HG03354 (cell line): ENCODE measurements at regions not wholly inside any gene's neighbourhood (a gene's known extent, or its start where the extent isn't known, plus 50 kb on each side); places are given as distances from the start of the nearest gene placed in this dataset.
"Not testable (repeated sequence)": the region's sequence is repeated elsewhere in the genome, so short reads cannot be mapped to it uniquely, and the experiment has no call there.

Experiments
- ATAC-seq: cut with Tn5 transposase; IDR thresholded peaks from one replicate; pipeline ENCODE4 v1.9.1; 2021; ENCODE audit warnings: mild to moderate bottlenecking; ENCODE audit not compliant: unreplicated experiment, poor library complexity, severe bottlenecking

DNA sequence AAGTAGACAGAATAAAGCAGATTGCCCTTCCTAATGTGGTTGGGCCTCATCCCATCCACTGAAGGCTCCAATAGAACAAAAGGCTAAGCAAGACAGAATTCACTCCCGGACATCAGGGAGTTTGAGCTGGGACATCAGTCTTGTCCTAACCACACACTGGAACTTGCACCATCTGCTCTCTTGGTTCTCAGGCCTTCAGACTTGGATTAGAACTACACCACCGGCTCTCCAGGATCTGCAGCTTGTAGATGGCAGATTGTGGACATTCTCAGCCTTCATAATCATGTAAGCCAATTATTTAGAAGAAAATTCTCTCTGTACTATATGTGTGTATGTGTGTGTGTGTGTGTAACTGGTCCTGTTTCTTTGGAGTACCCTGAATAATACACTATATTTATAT, 394.7 kb upstream of the LMCD1 start:
- ATAC-seq: no peak

DNA sequence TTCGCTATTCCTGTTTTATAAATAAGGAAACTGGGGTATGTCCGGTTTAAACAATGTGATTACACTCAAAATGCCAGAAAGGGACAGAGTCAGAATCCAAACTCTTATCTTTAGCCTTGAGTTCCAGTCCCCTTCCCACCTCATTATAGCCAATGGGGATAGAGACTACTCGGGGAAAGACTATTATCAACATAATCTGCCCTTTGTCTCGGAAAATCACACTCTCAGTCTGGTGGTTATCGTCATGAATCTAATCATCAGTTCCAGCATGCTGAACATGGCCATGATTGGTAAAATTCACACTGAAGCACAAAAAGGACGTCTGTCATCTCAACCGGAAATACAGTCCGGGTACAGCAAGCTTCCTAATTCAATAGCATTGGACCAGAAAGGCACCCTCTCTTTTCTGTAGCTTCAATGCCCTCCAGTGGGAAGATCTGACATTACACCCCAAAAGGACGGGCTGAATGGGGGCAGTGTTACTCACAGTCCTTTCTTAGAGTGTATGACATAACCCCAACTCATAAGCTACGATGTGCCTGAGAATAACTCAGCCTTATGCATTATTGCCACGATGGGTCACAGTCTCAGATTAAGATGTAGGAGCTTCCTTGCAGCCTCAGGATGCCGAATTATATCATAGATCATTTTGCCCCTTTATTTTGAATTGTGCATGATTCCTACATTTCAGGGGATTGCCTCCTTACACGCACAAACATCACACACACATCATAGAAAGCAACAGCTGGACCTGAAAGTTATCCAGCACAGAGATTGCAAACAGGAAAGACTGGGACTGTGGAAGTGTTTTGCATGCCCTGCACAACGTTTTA, 390.4 kb upstream of the LMCD1 start:
- peak; percentile 99 for ATAC-seq

DNA sequence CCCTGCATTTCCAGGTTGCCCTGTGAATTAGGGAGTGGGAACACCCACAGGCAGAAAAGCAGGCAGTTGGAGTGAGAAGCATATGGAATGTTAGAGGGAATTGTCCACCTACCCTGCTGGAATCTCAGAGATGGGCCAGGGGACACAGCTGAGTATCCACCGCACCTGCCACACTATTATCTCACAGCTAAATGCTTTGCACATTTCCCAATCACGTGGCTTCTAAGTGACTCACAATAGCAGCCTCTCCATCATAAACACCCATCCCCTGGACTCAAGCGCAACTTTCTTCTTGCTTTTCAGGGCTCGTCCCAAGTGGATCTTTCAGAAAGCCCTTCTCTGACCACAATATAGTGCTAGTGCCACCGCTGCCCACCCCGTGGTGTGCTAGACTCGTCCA, 389.0 kb upstream of the LMCD1 start:
- ATAC-seq: no peak

DNA sequence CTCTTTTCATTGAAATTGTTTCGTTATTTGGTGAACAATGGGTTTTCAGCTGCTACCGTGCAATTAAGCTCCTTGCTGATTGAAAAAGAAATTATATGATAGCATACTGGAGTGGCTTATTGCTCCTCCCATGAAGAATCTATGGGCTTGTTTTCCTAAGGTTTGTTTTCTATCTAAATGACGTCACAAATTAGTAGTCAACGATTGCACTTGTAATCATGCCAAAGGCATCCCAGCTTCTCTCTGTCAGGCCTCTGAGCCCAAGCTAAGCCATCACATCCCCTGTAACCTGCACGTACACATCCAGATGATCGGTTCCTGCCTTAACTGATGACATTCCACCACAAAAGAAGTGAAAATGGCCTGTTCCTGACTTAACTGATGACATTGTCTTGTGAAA, 388.0 kb upstream of the LMCD1 start:
- ATAC-seq: no peak

DNA sequence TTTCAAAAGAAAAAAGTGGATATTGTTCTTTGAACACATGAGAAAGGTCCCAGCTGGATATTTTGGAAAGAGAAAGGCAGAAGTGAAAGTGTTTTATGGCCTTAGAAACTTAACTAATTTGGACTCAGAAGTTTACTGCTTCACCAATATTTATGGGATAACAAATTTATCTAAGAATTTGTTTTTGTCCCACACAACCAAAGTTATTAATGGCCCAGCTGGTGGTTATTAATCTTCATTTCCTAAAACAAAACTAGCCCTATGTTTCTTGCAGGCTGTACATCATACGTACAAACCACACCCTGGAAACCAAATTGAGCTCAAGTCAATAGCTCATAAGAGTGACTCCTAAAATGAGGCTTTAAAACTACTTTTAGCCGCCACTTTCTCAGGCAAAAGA, 372.9 kb upstream of the LMCD1 start:
- no peak for ATAC-seq

DNA sequence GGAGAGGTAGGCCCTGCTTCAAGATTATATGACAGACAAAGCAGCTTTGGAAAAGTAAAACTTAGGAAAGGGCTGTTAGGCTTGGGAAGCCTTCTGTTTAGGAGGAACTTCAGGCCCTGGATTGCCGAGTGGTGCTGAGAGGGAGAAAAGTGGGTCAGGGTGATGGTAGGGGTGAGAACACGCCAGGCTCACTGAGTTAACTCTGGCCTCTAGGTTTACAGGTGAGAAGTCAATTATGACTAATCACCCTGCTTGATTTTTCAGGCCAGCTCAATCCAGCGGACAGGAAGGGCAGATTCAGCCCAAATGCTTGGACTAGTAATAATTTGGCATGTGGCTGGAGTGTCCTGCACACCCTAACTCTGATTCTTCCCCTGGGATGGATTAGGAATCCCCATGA, 365.1 kb upstream of the LMCD1 start:
- no peak for ATAC-seq

DNA sequence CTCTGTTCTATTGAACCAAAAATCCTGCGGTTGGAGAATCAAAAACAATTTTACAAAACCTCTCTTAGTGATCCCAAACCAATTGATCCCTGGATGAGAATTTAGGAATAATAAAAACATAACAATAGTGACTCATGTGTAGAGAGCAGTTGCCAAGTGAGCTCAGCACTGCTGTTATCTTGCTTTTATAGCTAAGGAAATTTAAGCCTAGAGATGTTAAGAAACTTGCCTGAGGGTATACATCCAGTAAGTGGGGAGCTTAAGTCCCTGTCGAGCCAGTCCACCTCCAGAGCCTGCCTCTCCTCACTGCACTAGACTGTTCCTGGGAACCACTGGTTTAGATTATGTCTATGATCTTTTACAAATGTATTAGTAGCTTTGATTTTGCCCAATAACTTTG, 358.4 kb upstream of the LMCD1 start:
- ATAC-seq: no peak

DNA sequence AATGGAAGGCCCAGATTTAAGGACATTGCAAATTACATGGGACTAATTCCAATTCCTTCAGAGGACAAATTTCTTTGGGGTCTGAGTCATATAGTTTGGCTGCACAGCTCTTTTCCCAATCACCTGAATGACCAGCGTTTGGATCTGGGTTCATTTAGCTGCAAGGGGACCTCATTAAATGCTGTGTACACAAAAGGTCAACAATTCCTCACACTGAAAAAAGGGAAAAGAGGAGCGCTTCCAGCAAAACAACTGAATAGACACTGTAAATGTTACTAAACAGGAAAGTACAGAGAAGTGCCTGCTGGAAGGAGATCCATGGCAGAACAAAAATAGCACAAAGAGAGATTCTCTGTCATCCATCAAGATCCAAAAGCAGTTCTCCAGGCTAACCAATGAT, 356.0 kb upstream of the LMCD1 start:
- ATAC-seq: no peak

DNA sequence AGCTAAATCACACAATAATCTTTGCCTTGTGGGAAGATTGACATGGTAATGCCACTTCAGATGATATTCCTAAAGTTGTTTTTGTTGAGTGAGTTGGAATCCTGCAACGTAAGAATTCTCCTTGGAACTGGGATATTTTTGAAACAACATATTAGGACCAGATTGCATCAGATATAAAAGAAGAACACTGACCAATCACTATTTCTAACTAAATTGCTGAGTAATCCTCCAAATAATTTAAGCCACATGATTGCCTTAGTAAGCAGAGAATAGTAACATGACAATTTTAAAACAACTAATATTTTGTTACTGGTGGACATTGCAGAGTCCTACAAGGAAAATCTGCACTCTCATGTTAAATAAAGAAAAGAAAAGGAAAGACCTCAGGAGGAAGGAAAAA, 353.9 kb upstream of the LMCD1 start:
- no peak for ATAC-seq

DNA sequence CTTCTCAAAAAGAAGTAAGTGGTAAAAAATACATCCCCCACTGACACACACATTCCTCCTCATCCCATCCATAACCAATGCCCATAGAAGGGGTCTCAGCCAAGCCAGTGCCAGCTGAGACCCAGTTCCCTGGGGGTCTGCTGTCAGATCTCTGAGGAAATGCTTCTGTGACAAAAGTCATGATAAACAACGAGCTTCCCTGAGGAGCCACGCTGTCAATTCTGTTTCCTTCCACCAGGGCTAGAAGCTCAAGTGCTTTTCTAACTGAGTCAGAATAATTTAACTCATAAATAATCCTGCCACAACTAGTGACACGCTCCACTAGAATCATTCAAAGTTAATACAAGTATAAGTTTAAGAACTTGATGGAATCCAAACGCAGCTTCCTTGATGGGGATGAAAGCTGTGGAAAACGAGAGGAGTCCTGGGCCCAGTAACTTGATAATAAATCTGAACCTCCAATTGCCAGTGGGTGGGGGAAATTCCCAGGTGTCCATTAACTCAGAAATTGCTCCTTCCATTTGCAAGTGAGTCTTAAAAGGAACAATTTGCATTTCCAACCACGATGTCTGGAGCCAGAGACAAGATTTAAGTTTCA, 348.7 kb upstream of the LMCD1 start:
- ATAC-seq: no peak

DNA sequence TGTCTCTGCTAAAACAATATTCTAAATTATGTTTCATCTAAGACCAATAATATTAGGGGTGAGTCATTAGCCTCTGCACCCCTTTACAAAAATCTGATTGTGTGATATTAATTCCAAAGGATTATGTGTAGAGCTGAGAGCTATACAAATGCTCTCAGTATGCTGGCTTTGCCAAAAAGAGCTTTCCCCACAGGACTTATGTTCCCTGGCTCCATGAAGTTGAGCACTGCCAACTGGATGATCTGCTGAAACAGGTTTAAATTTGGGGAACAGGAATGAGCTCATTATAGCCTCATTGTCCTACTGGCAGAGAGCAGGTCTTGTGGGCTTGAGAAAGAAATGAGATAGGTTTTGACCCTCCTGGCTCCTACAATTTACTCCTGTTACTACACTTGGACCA, 347.8 kb upstream of the LMCD1 start:
- no peak for ATAC-seq

DNA sequence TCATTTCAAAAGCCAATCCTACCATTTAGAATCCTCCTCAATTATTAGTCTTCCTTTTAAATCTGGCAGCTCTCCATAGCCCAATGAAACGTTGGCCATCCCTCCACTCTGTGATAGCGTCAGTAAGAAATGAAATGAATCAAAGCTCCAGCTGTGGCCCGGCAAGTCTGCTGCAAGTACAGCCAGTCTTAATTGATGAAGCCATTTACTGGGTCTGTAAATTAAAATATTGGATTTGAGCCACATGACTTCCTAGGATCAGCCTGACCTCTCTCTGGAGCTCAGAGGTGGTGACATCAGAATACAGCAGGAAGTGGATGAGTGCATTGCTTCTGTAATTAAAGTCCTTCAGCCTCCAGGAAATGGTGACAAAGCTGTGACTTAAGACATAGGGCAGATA, 347.0 kb upstream of the LMCD1 start:
- no peak for ATAC-seq

DNA sequence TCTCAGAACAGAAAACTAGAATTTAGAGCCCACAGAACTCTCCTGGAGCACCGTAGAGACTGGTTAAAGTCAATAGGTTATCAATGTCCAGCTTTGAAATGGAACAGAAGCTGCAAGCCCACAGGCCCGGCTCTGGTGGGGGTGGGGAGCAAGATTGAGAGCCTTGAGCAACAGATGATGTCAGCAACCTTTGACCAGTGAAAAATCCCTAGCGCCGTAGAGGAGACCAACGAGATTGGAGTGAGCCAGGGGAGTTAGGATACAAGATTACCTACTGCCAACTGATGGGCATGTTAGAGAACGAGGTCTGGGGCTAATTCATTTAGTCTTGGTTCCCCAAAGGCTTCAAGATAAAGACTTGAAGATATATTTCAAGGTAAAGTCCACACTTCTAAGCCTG, 345.5 kb upstream of the LMCD1 start:
- no peak for ATAC-seq

DNA sequence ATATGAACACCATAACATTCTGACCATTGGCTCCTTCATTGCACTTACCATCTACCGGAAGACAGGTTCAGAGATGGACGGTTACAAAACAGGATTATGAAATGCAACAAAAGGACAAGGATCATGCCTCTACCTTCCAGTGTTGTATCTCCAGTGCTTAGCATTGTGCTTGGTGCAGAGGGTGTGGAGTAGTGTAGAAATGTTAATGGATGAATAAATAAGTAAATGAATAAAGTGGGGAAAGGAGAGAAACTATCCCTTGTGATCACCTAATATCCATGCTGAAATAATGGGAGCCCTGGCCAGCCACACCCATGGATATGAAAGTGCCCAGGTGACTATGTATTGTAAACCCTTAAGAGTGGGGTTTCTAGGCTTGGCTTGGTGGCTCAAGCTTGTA, 344.8 kb upstream of the LMCD1 start:
- no peak for ATAC-seq

DNA sequence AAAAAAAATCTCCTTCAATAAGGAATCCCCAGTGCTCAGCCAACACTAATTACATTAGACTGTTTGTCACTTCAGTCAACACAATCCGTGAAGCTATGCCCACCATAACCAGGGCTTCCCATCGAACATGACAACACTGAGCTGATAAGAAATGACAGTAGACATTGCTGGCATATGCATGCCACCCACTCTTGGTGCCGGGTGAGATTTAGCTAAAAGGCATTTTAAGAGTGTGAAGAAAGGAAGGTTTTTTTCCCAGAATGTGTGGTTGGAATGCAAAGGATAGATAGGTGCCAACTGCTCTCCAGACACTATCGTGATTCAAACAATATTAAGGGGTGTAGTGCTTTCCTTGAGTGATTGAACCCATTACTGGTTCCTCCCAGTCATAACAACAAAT, 344.0 kb upstream of the LMCD1 start:
- no peak for ATAC-seq

DNA sequence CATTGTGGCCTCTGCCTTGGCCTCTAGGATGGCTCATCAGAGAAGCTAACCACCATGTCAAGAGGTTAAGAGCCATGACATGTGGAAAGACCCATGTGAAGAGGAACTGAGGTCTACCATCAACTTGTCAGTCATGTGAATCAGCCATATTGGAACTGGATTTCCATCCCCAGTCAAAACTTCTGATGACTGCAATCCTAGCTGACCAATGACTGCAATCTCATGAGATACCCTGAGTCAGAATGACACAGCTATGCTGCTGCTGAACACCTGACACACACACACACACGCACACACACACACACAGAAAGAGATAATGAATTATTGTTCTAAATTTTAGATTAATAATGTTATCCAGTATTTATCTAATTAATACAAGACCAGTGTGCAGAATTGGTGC, 337.5 kb upstream of the LMCD1 start:
- ATAC-seq: no peak

DNA sequence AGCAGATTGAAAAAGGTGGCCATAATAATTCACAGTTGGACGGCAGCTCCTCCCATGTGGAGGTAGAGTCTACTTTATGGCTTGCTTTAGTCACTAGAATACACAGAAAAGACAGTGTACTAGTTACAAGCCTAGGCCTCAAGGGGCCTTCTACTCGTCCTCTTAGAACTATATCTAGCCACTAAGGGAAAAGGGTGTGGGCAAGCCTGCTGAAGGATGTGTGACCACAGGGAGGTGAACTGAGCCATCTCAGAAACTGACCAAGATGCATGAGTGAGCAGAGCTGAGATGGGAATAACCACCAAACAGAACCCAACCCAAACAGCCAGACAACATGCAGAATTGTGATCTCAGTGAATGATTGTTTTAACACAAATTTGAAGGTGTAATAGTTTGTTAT, 335.6 kb upstream of the LMCD1 start:
- ATAC-seq: no peak

DNA sequence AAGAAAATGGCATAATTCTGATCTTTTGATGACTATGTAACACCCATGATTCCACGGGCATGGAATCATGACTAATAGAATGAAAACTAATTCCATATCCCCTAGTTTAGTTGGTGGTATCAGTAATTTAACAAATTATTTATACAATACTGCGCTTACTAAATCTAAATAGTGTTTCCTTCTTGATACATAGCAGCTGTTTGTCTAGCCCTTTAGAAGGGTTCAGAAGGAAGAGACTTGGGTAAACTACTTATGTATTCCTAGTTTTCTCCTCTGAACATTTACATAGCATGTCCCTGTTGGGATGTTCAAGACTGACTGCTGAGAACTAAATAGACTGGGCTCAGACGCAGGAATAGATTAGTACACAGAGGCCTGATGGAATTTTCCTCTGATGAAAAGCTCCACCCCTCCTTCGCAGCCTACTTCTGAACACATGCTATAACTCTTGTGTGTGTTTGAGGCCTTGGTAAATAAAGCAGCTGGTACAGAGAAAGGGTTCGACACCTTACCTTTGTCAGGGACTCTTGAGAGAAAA, 330.6 kb upstream of the LMCD1 start:
- ATAC-seq: no peak

DNA sequence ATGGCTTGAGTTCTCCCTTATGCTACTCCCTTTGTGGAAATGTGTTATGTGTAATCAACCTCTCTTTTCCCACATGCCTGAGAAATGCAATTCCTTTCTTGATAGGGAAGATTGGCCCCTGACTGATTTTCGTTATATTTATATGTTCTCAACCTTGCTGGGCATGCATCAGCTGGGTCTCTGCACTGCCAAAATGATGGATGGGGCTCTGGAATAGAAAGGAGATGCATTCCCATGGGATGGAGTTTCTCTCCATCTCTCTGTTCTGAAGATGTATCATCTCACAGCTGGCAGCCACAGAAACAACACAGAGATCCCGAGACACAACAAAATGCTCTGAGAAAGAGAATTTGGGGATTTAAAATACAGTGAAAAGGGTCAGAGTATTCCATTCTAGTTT, 327.7 kb upstream of the LMCD1 start:
- ATAC-seq: no peak

DNA sequence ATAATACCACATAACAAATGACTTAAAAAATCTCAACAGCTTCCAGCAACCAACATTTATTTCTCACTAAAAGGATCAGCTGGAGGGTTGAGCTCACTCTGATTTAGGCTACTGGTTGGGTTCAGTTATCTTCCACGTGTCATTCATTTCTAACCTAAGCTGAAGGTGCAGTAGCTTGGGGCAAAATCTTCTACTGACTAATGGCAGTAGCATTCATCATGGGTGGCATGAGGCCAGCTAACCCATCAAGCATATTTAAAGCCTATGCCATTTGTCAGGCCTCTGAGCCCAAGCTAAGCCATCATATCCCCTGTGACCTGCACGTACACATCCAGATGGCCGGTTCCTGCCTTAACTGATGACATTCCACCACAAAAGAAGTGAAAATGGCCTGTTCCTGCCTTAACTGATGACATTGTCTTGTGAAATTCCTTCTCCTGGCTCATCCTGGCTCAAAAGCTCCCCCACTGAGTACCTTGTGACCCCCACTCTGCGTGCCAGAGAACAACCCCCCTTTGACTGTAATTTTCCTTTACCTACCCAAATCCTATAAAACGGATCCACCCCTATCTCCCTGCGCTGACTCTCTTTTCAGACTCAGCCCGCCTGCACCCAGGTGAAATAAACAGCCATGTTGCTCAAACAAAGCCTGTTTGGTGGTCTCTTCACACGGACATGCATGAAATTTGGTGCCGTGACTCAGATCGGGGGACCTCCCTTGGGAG, 324.7 kb upstream of the LMCD1 start:
- not testable (repeated sequence) for ATAC-seq

DNA sequence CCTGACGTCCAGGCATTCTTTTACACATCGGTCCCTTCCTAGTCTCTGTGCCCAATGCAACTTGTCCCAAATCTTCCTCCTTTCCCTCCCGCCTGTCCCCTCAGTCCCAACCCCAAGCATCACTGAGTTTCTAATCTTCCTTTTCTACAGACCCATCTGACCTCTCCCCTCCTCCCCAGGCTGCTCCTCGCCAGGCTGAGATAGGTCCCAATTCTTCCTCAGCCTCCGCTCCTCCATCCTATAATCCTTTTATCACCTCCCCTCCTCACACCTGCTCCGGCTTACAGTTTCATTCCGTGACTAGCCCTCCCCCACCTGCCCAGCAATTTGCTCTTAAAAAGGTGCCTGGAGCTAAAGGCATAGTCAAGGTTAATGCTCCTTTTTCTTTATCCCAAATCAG, 323.1 kb upstream of the LMCD1 start:
- not testable (repeated sequence) for ATAC-seq
